HCT116 (cell line): ENCODE measurements at regions not wholly inside any gene's neighbourhood (a gene's known extent, or its start where the extent isn't known, plus 50 kb on each side); places are given as distances from the start of the nearest gene placed in this dataset.

Source experiments
- ATAC-seq: fragments of 200-7000 bp; cut with Tn5 transposase; 2 replicates; pipeline ENCODE4 v1.9.1; 2020; ENCODE audit warnings: mild to moderate bottlenecking, moderate library complexity
- BruUV-seq: library from RNA; stranded (reverse); fragments of 400-500 nt; replicated peaks from 2 replicates; lab custom pipeline; 2021; lab: Mats Ljungman, UMichigan
- CTCF ChIA-PET: fragments of 300-600 bp; sonication (Branson Sonifier 250); formaldehyde crosslinking; loops from one replicate; lab custom pipeline; 2021; ENCODE audit warnings: antibody characterized with exemption; lab: Charles Lee
- POLR2A ChIA-PET: fragments of 300-600, 350-600 bp; sonication (Branson Sonifier 250); formaldehyde crosslinking; loops from one replicate; lab custom pipeline; 2021; ENCODE audit warnings: antibody characterized with exemption; lab: Charles Lee
- RAD21 ChIA-PET, 2 experiments: fragments of 300-600 bp; sonication (Branson Sonifier 250); formaldehyde crosslinking; loops; one replicate each; lab custom pipeline; 2023; ENCODE audit warnings: low total read pairs in 2 of 2; ENCODE audit not compliant: uncharacterized antibody in 2 of 2, unreplicated experiment in 2 of 2, low non-redundant PET in 1 of 2; lab: Charles Lee
- DNase-seq: peaks from one replicate; pipeline ENCODE4 v3.0.0-alpha.2; 2010; ENCODE audit warnings: low read depth, low spot score
- H2AFZ ChIP-seq: fragments of 200-600 bp; shearing (Covaris generic), sonication (generic); 2 replicates; pipeline ENCODE4 v1.6.1; 2017; ENCODE audit warnings: low read depth, mixed run types, mixed read lengths, antibody characterized with exemption, low read length; ENCODE audit not compliant: poor library complexity, severe bottlenecking
- H3K27ac ChIP-seq: 2 replicates; pipeline ENCODE4 v1.5.1; 2012; ENCODE audit warnings: low read depth, low read length
- H3K27me3 ChIP-seq: fragments of 200-600 bp; sonication (generic); 2 replicates; pipeline ENCODE4 v1.6.1; 2016; ENCODE audit warnings: mixed run types, low read length, mixed read lengths; ENCODE audit not compliant: insufficient read depth
- H3K36me3 ChIP-seq, 2 experiments: fragments of 200-500 bp in 1 of 2; fragments of 200-600 bp in 1 of 2; sonication (Bioruptor generic) in 1 of 2; sonication (generic) in 1 of 2; 2 replicates each; pipeline versions ENCODE4 v1.5.1 to v1.6.1; 2014 to 2016; ENCODE audit warnings: low read length in 2 of 2, inconsistent platforms in 1 of 2, mixed read lengths in 1 of 2, mixed run types in 1 of 2; ENCODE audit not compliant: insufficient read depth in 2 of 2, control insufficient read depth in 1 of 2
- H3K4me1 ChIP-seq, 2 experiments: fragments of 200-600 bp in 1 of 2; sonication (generic) in 1 of 2; 2 replicates each; pipeline versions ENCODE4 v1.5.1 to v1.6.1; 2012 to 2017; ENCODE audit warnings: low read length in 2 of 2, inconsistent platforms in 1 of 2, mild to moderate bottlenecking in 1 of 2, mixed read lengths in 1 of 2, mixed run types in 1 of 2, moderate library complexity in 1 of 2; ENCODE audit not compliant: insufficient read depth in 2 of 2, control insufficient read depth in 1 of 2
- H3K4me2 ChIP-seq: fragments of 200-600 bp; sonication (generic); 2 replicates; pipeline ENCODE4 v1.6.1; 2017; ENCODE audit warnings: mixed run types, low read length, mixed read lengths
- H3K4me3 ChIP-seq, 2 experiments: fragments of 200-600 bp in 1 of 2; sonication (generic) in 1 of 2; replicated peaks in 1 of 2; 2 replicates each; pipeline ENCODE4 v1.5.1; 2011 to 2016; ENCODE audit warnings: low read length in 2 of 2, control low read depth in 1 of 2, low read depth in 1 of 2, mild to moderate bottlenecking in 1 of 2, mixed read lengths in 1 of 2, mixed run types in 1 of 2
- H3K79me2 ChIP-seq: fragments of 200-600 bp; sonication (generic); 2 replicates; pipeline ENCODE4 v1.6.1; 2017; ENCODE audit warnings: mild to moderate bottlenecking, mixed run types, low read length, moderate library complexity, mixed read lengths; ENCODE audit not compliant: insufficient read depth
- H3K9ac ChIP-seq: fragments of 200-600 bp; sonication (generic); 2 replicates; pipeline ENCODE4 v1.6.1; 2016; ENCODE audit warnings: low read length, mixed read lengths
- H3K9me2 ChIP-seq: fragments of 200-600 bp; sonication (generic), shearing (Covaris generic); 2 replicates; pipeline ENCODE4 v1.6.1; 2017; ENCODE audit warnings: mixed run types, mild to moderate bottlenecking, moderate library complexity; ENCODE audit not compliant: insufficient read depth
- H3K9me3 ChIP-seq, 2 experiments: fragments of 200-500 bp in 1 of 2; fragments of 200-600 bp in 1 of 2; sonication (Bioruptor generic) in 1 of 2; sonication (generic) in 1 of 2; 2 replicates each; pipeline ENCODE4 v1.6.1; 2014 to 2017; ENCODE audit warnings: low read length in 2 of 2, mixed read lengths in 2 of 2, inconsistent platforms in 1 of 2, low read depth in 1 of 2, mild to moderate bottlenecking in 1 of 2, mixed run types in 1 of 2, moderate library complexity in 1 of 2; ENCODE audit not compliant: control insufficient read depth in 1 of 2, insufficient read depth in 1 of 2
- H4K20me1 ChIP-seq: fragments of 200-600 bp; sonication (generic), shearing (Covaris generic); 2 replicates; pipeline ENCODE4 v1.6.1; 2017; ENCODE audit warnings: mixed run types, mild to moderate bottlenecking, moderate library complexity; ENCODE audit not compliant: insufficient read depth
- ATF3 ChIP-seq: IDR thresholded peaks from 2 replicates; pipeline ENCODE4 v1.6.1; 2012
- CEBPB ChIP-seq: IDR thresholded peaks from 2 replicates; pipeline ENCODE4 v1.6.1; 2012; ENCODE audit warnings: low read depth
- EZH2phosphoT487 ChIP-seq: fragments of 200-600 bp; IDR thresholded peaks from 2 replicates; pipeline ENCODE4 v1.6.1; 2018; ENCODE audit warnings: antibody characterized with exemption, borderline replicate concordance
- FOSL1 ChIP-seq: IDR thresholded peaks from 2 replicates; pipeline ENCODE4 v1.6.1; 2012; ENCODE audit warnings: low read depth
- POLR2A ChIP-seq: IDR thresholded peaks from 2 replicates; pipeline ENCODE4 v1.7.0; 2011; ENCODE audit warnings: borderline replicate concordance; ENCODE audit not compliant: insufficient read depth, insufficient read length; ENCODE audit errors: extremely low read depth
- POLR2AphosphoS5 ChIP-seq: IDR thresholded peaks from 2 replicates; pipeline ENCODE4 v1.6.1; 2011; ENCODE audit warnings: mild to moderate bottlenecking, low read depth, low read length, moderate library complexity
- RAD21 ChIP-seq: IDR thresholded peaks from 2 replicates; pipeline ENCODE4 v1.6.1; 2012; ENCODE audit warnings: low read depth, mild to moderate bottlenecking
- SIN3A ChIP-seq: IDR thresholded peaks from 2 replicates; pipeline ENCODE4 v1.6.1; 2012; ENCODE audit warnings: low read depth
- ZNF274 ChIP-seq: fragments of 200-500 bp; sonication (Bioruptor generic); IDR thresholded peaks from 2 replicates; pipeline ENCODE4 v1.6.1; 2014; ENCODE audit warnings: mild to moderate bottlenecking, low read depth, low read length, inconsistent platforms
- intact Hi-C: fragments of 100-400 bp; cut with micrococcal nuclease; formaldehyde crosslinking; loops from 2 replicates; pipeline ENCODE4 v1.10.0; 2022
- TF ChIP-seq, protein P1 (sequence below): IDR thresholded peaks from 2 replicates; pipeline ENCODE4 v1.6.1; 2012

DNA sequence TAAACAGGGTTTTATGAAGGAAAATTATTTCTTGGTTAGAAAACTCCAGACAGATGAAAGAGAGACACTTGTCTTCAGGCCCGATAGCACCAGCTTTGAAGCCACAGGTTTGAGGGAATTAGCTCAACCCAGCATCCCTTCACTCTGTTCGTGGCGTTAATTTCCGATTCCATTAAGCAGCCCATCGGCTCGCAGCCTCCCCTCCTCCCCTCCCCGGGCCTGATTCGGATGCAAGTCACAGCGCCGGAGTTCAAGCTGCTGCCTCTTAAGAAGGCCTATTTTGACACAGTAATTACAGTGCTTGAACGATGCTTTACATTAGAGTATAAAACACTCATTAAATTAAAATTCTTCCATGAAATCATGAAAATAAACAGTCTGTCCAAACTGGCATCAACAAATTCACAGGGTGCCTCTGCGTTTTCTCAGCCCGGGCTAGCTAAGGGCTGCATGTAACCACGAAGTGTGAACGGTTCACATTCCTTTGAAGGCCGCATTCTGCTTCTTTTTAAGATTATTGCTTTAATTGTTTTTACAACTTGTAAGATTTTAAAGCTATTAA lies 145.8 kb downstream of the DICER1 start (continued):
- TF ChIP-seq SIN3A (no peak), EZH2phosphoT487 (no peak), RAD21 (no peak), POLR2AphosphoS5 (no peak), FOSL1 (no peak), ATF3 (no peak), POLR2A (no peak), CEBPB (no peak)
- TF ChIP-seq, protein P1, sequence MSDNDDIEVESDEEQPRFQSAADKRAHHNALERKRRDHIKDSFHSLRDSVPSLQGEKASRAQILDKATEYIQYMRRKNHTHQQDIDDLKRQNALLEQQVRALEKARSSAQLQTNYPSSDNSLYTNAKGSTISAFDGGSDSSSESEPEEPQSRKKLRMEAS: no peak

DNA sequence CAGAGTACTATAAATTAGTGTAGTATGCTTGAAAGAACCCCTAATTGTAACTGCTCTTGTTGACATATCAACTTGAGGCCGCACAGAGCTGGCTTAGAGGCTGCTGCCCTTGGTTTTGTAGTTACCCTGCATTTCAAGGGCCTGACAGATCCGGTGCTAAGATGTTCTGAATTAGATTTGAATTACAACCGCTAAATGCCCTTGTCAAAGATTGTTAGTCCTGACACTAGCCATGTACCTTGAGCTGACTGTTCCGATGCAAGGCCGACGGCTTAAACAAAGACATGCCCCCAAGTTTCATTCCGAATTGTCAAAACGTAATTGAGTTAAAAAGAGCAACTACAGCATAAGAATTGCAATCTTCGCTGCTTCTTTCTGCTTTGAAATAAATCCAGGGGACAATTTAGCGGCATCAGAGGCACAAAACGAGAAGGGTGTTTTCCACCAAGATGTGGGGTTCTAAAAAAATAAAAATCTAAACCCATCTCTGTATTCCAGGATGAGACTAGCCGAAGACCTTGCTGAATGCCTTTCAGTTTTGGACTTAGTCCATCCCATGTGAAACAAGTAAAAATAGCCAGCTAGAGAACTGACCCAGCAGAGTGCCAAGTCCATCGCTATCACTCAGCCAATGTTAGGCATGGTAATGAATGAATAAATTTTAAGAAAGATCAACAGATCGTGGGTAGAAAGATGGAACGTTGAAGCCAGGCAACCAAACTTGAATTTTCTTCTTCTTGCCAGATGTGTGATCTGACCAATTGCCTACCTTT lies 148.7 kb downstream of the DICER1 start:
- Histone ChIP-seq H3K27ac (no peak overlapping the region), H3K9ac (no peak overlapping the region), H3K36me3 (no peaks in the 10 kb centered on the region), H3K27me3 (0 out of 2 replicates have a peak, but pooled peaks cover 3% of the 10 kb centered on the region), H3K4me1 (no peaks in the 10 kb centered on the region), H4K20me1 (no peaks in the 10 kb centered on the region), H2AFZ (no peak overlapping the region), H3K79me2 (no peaks in the 10 kb centered on the region), H3K4me2 (no peak overlapping the region), H3K9me2 (no peaks in the 10 kb centered on the region), H3K4me3 (no peak overlapping the region), H3K9me3 (no peaks in the 10 kb centered on the region)
- ATAC-seq (no peak), DNase-seq (no peak)
- POLR2A ChIA-PET: no interaction called here
- intact Hi-C loops: no loop called here
- no TSS peak for BruUV-seq
- CTCF ChIA-PET: no interaction called here
- RAD21 ChIA-PET: no interaction called here
- TF ChIP-seq ZNF274: no peak
